Mucosa of descending colon (tissue), 3 donors: ENCODE measurements at regions not wholly inside any gene's neighbourhood (a gene's known extent, or its start where the extent isn't known, plus 50 kb on each side); places are given as distances from the start of the nearest gene placed in this dataset.

Experiments
- ATAC-seq: fragments of 200-7000 bp; cut with Tn5 transposase; one replicate; pipeline ENCODE4 v1.9.1; 2020; ENCODE audit warnings: mild to moderate bottlenecking, moderate library complexity
- DNase-seq, 3 donors: peaks; one replicate each; pipeline ENCODE4 v3.0.0-alpha.2; 2020
- H3K36me3 ChIP-seq: fragments of 200-600 bp; one replicate; pipeline ENCODE4 v1.8.0; 2021; ENCODE audit warnings: low read depth, mild to moderate bottlenecking
- H3K4me1 ChIP-seq: fragments of 200-600 bp; one replicate; pipeline ENCODE4 v1.8.0; 2021; ENCODE audit warnings: low read depth, mild to moderate bottlenecking
- H3K4me3 ChIP-seq: fragments of 200-600 bp; one replicate; pipeline ENCODE4 v1.8.0; 2021; ENCODE audit warnings: mild to moderate bottlenecking
- H3K9me3 ChIP-seq: fragments of 200-600 bp; one replicate; pipeline ENCODE4 v1.8.0; 2021; ENCODE audit warnings: mild to moderate bottlenecking
- intact Hi-C, 2 donors: fragments of 100-400 bp; cut with DNase I in 1 of 2; cut with micrococcal nuclease in 1 of 2; formaldehyde crosslinking; loops; one replicate each; pipeline versions ENCODE4 v1.11.0 to v1.11.1; 2022; cut with DNase I, micrococcal nuclease
- TF ChIP-seq, protein P1 (sequence below): fragments of 200-600 bp; IDR thresholded peaks from one replicate; pipeline ENCODE4 v1.8.0; 2022; ENCODE audit warnings: antibody characterized with exemption, mild to moderate bottlenecking
- donor health status: DM: no; HTN: no; CAD: no; lungs with moderate emphysema.
- donor health status: DM: no; HTN: no; CAD: no.
- donor health status: DM: no; HTN: yes; CAD: no.

- TF ChIP-seq, protein P1, sequence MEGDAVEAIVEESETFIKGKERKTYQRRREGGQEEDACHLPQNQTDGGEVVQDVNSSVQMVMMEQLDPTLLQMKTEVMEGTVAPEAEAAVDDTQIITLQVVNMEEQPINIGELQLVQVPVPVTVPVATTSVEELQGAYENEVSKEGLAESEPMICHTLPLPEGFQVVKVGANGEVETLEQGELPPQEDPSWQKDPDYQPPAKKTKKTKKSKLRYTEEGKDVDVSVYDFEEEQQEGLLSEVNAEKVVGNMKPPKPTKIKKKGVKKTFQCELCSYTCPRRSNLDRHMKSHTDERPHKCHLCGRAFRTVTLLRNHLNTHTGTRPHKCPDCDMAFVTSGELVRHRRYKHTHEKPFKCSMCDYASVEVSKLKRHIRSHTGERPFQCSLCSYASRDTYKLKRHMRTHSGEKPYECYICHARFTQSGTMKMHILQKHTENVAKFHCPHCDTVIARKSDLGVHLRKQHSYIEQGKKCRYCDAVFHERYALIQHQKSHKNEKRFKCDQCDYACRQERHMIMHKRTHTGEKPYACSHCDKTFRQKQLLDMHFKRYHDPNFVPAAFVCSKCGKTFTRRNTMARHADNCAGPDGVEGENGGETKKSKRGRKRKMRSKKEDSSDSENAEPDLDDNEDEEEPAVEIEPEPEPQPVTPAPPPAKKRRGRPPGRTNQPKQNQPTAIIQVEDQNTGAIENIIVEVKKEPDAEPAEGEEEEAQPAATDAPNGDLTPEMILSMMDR, result no peak
- no peak overlapping the region for H3K4me3 ChIP-seq
- DNase-seq, result no peak
- H3K4me1 ChIP-seq, result no peaks in the 10 kb centered on the region
- intact Hi-C loops, result no loop called here
- H3K36me3 ChIP-seq, result no peaks in the 10 kb centered on the region
- ATAC-seq, result no peak
- H3K9me3 ChIP-seq, result no peaks in the 10 kb centered on the region
These were observed 163.4 kb upstream of the GADL1 start for GRCh38 chr3:31057891-31058290.

DNA sequence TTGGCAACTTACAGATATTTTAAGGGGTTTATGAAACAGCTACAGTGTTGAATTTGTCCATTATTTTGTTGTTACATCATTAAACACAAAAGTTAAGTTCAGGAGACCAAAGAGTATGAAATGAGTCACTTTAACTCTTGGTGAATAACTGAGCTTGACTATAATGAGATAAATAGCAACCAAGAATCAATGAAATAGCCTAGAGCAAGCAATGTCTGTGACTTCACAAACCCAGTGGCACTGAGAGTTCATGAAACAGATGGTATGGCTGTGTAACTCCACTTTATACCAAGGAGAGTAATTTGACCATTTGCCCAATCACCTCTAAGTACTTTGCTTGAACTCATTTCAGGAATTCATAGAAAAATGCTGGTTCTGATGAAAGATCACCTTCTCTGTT lies 169.6 kb upstream of the GADL1 start:
- Histone ChIP-seq H3K4me1 (no peaks in the 10 kb centered on the region), H3K36me3 (no peaks in the 10 kb centered on the region), H3K4me3 (no peak overlapping the region), H3K9me3 (no peaks in the 10 kb centered on the region)
- DNase-seq (no peak), ATAC-seq (no peak)
- TF ChIP-seq, protein P1, result no peak
- intact Hi-C loops, result no loop called here

- H3K4me3 ChIP-seq, result no peak overlapping the region
- DNase-seq (no peak), ATAC-seq (no peak)
- no peaks in the 10 kb centered on the region for H3K4me1 ChIP-seq
- H3K36me3 ChIP-seq, result no peaks in the 10 kb centered on the region
- TF ChIP-seq, protein P1, result no peak
- H3K9me3 ChIP-seq, result no peaks in the 10 kb centered on the region
- intact Hi-C loops, result no loop called here
These were observed 171.3 kb upstream of the GADL1 start for GRCh38 chr3:31065765-31066164.

DNA sequence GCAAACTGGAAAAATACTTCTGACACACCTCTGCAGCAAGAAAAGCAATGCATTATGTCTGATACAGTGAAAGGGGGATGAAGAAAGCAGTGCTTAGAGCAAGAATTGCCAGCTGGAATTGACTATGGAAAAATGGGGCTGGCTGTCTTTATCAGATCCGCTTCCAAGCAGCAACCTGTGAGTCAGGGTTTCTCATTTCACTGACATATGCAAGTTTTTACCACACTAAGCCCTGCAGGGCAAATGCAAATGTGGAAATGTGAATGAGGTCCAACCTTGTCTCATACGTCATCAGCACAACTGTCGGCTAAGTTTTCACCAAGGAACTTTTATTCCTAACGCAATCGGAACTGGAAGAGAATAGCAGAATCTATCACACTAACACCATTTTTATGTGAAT lies 172.5 kb upstream of the GADL1 start:
- H3K9me3 ChIP-seq, result no peaks in the 10 kb centered on the region
- H3K36me3 ChIP-seq, result no peaks in the 10 kb centered on the region
- DNase-seq (no peak), ATAC-seq (no peak)
- H3K4me1 ChIP-seq, result no peaks in the 10 kb centered on the region
- intact Hi-C loops, result no loop called here
- TF ChIP-seq, protein P1, result no peak
- no peak overlapping the region for H3K4me3 ChIP-seq

- TF ChIP-seq, protein P1, result no peak
- no peaks in the 10 kb centered on the region for H3K36me3 ChIP-seq
- ATAC-seq (no peak), DNase-seq (no peak)
- H3K9me3 ChIP-seq, result no peaks in the 10 kb centered on the region
- no peak overlapping the region for H3K4me3 ChIP-seq
- no peaks in the 10 kb centered on the region for H3K4me1 ChIP-seq
- intact Hi-C loops, result no loop called here
These were observed 181.0 kb upstream of the GADL1 start for GRCh38 chr3:31075471-31075870.

GRCh38 chr3:31075876-31076275 lies 181.4 kb upstream of the GADL1 start:
- TF ChIP-seq, protein P1, result no peak
- Histone ChIP-seq H3K4me1 (no peaks in the 10 kb centered on the region), H3K36me3 (no peaks in the 10 kb centered on the region), H3K9me3 (no peaks in the 10 kb centered on the region), H3K4me3 (no peak overlapping the region)
- ATAC-seq, result no peak
- intact Hi-C loops, result no loop called here
- DNase-seq, result no peak
